Sigmoid colon (tissue), 4 donors: ENCODE measurements at regions not wholly inside any gene's neighbourhood (a gene's known extent, or its start where the extent isn't known, plus 50 kb on each side); places are given as distances from the start of the nearest gene placed in this dataset.

Experiments
- CTCF ChIP-seq, 4 experiments: fragments of 450-650 bp in 3 of 4; fragments of 200-600 bp in 1 of 4; IDR thresholded peaks; one replicate each; pipeline ENCODE4 v1.5.1; 2016 to 2019; ENCODE audit warnings: antibody characterized with exemption in 4 of 4, mild to moderate bottlenecking in 3 of 4, moderate library complexity in 2 of 4
- EP300 ChIP-seq, 4 donors: sonication (generic); formaldehyde crosslinking; IDR thresholded peaks; one replicate each; pipeline ENCODE4 v1.6.1; 2017; ENCODE audit warnings: antibody characterized with exemption in 4 of 4
- POLR2A ChIP-seq, 2 donors: fragments of 450-650 bp; IDR thresholded peaks; one replicate each; pipeline ENCODE4 v1.6.1; 2016; ENCODE audit warnings: antibody characterized with exemption in 2 of 2, mild to moderate bottlenecking in 2 of 2, moderate library complexity in 2 of 2
- POLR2AphosphoS5 ChIP-seq, 4 donors: sonication (generic); formaldehyde crosslinking; IDR thresholded peaks; one replicate each; pipeline ENCODE4 v1.6.1; 2017; ENCODE audit warnings: antibody characterized with exemption in 4 of 4

- no peak for TF ChIP-seq POLR2AphosphoS5 (IDR thresholded peaks at IDR 0.05)
- TF ChIP-seq CTCF (IDR thresholded peaks at IDR 0.05): no peak
- TF ChIP-seq POLR2A (IDR thresholded peaks at IDR 0.05): no peak
- no peak for TF ChIP-seq EP300 (IDR thresholded peaks at IDR 0.05)
Observed at GRCh38 chr1:193456811-193457280, 270.4 kb upstream of the B3GALT2 start.
